ENCODE measurements at regions not wholly inside any gene's neighbourhood (a gene's known extent, or its start where the extent isn't known, plus 50 kb on each side); places are given as distances from the start of the nearest gene placed in this dataset.

DNA sequence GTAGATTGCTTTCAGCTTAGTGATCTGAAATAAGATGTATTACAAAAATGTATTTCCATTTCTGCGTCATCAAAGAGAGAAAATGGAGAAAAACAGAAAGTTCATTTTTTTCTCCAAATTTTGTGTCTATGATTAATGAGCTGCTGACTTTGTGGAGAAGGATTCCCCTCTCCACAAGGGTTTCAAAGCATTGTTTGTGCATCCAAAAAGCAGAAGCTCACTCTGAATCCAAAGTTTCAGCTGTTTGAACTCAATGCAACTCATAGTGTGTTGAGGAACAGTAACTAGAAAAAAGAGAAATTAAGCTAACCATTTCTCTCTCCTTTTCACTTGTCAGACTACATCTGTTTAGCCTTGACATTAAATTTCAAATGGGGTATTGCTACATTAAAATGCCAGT is 62.9 kb upstream of the SLC7A11 start:
- Histone ChIP-seq H2AFZ (ENCODE audit: insufficient read depth, low read depth, low read length, poor library complexity, severe bottlenecking) (no peak overlapping the region), H3K4me1 (ENCODE audit: control insufficient read depth in 1 of 2, insufficient read depth in 2 of 2, low read length in 2 of 2) (peaks cover 24 to 30% of the 10 kb centered on the region in 2 donors), H3K9ac (ENCODE audit: insufficient read depth, low read length, poor library complexity, severe bottlenecking) (no peak overlapping the region), H3K79me2 (ENCODE audit: insufficient read depth, low read length) (no peaks in the 10 kb centered on the region), H3K4me3 (replicated peaks in 1 of 3; ENCODE audit: low read depth in 2 of 3, low read length in 3 of 3) (no peak overlapping the region), H3K27ac (ENCODE audit: low read depth in 1 of 2, low read length in 2 of 2) (peak overlapping the region; percentile 59 to 89), H3K27me3 (ENCODE audit: control insufficient read depth in 2 of 2, insufficient read depth in 2 of 2, low read length in 2 of 2) (no peaks in the 10 kb centered on the region), H3K4me2 (replicated peaks; ENCODE audit: extremely low read depth, low read length, poor library complexity, severe bottlenecking) (peak overlapping the region; percentile 11), H3K9me3 (replicated peaks in 1 of 2; ENCODE audit: control insufficient read depth in 1 of 2, insufficient read depth in 1 of 2, low read length in 2 of 2) (peaks cover 0 to 4% of the 10 kb centered on the region in 2 donors), H4K20me1 (ENCODE audit: insufficient read depth, low read length) (no peaks in the 10 kb centered on the region), H3K36me3 (replicated peaks in 1 of 2; ENCODE audit: control insufficient read depth in 1 of 2, insufficient read depth in 2 of 2, low read length in 2 of 2) (no peaks in the 10 kb centered on the region)
- no peak overlapping the region for H3K4me3 Mint-ChIP-seq
- DNase-seq = peak; percentile 70 to 92 (median 79)
- H3K4me1 Mint-ChIP-seq = peaks cover 25% of the 10 kb centered on the region
- TF ChIP-seq, protein P1, sequence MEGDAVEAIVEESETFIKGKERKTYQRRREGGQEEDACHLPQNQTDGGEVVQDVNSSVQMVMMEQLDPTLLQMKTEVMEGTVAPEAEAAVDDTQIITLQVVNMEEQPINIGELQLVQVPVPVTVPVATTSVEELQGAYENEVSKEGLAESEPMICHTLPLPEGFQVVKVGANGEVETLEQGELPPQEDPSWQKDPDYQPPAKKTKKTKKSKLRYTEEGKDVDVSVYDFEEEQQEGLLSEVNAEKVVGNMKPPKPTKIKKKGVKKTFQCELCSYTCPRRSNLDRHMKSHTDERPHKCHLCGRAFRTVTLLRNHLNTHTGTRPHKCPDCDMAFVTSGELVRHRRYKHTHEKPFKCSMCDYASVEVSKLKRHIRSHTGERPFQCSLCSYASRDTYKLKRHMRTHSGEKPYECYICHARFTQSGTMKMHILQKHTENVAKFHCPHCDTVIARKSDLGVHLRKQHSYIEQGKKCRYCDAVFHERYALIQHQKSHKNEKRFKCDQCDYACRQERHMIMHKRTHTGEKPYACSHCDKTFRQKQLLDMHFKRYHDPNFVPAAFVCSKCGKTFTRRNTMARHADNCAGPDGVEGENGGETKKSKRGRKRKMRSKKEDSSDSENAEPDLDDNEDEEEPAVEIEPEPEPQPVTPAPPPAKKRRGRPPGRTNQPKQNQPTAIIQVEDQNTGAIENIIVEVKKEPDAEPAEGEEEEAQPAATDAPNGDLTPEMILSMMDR (IDR thresholded peaks at IDR 0.05) = no peak
- peaks cover 8 to 19% (median 14%) of the 10 kb centered on the region in 7 donors for H3K9me3 Mint-ChIP-seq
- peaks cover 0 to 2% (median 2%) of the 10 kb centered on the region in 3 donors for H3K27me3 Mint-ChIP-seq (ENCODE audit: low read depth in 3 of 3)
- intact Hi-C loops (cut with micrococcal nuclease) = loop anchor here (5.0 kb wide), 2 partner anchors 87 to 102 kb away; no protein-coding TSS in a partner anchor
- peak overlapping the region in 6 of 7 donors; percentile 36 to 91 (median 82) for H3K27ac Mint-ChIP-seq
- no CpG with 5 or more reads among the region's 1 CpG for WGBS (ENCODE audit: insufficient coverage)
- H3K36me3 Mint-ChIP-seq = peaks cover 1 to 2% of the 10 kb centered on the region in 2 donors

DNA sequence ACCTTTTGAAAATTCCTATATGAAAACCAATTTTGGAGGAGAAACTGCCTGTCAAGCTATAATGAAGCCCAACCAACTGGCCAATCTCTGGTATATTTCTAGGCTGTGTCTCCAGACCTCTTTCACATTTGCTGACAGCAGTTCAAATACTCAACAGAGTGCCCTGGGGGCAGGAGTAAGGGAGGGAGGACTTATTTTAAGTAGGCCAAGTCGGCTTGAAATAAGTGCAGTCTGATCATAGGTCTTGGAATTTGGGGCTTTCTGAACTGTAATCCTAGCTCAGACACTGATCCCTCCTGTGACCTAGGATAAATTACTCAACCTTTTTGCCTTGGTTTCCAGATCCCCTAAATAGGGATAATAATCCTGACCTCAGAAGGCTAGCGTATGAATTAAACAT is 59.4 kb upstream of the SLC7A11 start:
- 71% methylated on average over 1 of the region's 2 CpGs for WGBS (ENCODE audit: insufficient coverage)
- peaks cover 0 to 2% (median 2%) of the 10 kb centered on the region in 3 donors for H3K27me3 Mint-ChIP-seq (ENCODE audit: low read depth in 3 of 3)
- Histone ChIP-seq H3K27me3 (ENCODE audit: control insufficient read depth in 2 of 2, insufficient read depth in 2 of 2, low read length in 2 of 2) (no peaks in the 10 kb centered on the region), H3K4me3 (replicated peaks in 1 of 3; ENCODE audit: low read depth in 2 of 3, low read length in 3 of 3) (no peak overlapping the region), H4K20me1 (ENCODE audit: insufficient read depth, low read length) (no peaks in the 10 kb centered on the region), H3K36me3 (replicated peaks in 1 of 2; ENCODE audit: control insufficient read depth in 1 of 2, insufficient read depth in 2 of 2, low read length in 2 of 2) (no peaks in the 10 kb centered on the region), H3K9me3 (replicated peaks in 1 of 2; ENCODE audit: control insufficient read depth in 1 of 2, insufficient read depth in 1 of 2, low read length in 2 of 2) (no peaks in the 10 kb centered on the region), H3K4me1 (ENCODE audit: control insufficient read depth in 1 of 2, insufficient read depth in 2 of 2, low read length in 2 of 2) (peaks cover 18% of the 10 kb centered on the region in 2 donors), H3K79me2 (ENCODE audit: insufficient read depth, low read length) (no peaks in the 10 kb centered on the region), H3K4me2 (replicated peaks; ENCODE audit: extremely low read depth, low read length, poor library complexity, severe bottlenecking) (no peak overlapping the region), H3K9ac (ENCODE audit: insufficient read depth, low read length, poor library complexity, severe bottlenecking) (no peak overlapping the region), H2AFZ (ENCODE audit: insufficient read depth, low read depth, low read length, poor library complexity, severe bottlenecking) (no peak overlapping the region), H3K27ac (ENCODE audit: low read depth in 1 of 2, low read length in 2 of 2) (no peak overlapping the region)
- DNase-seq = no peak
- H3K36me3 Mint-ChIP-seq = peaks cover 0 to 1% of the 10 kb centered on the region in 2 donors
- intact Hi-C loops (cut with micrococcal nuclease) = loop anchor here in 1 of 2 donors (5.0 kb wide), 1 partner anchor 54 kb away; no protein-coding TSS in a partner anchor
- peaks cover 0 to 5% (median 2%) of the 10 kb centered on the region in 7 donors for H3K9me3 Mint-ChIP-seq
- H3K27ac Mint-ChIP-seq = no peak overlapping the region
- no peak overlapping the region for H3K4me3 Mint-ChIP-seq
- TF ChIP-seq, protein P1 (IDR thresholded peaks at IDR 0.05) = no peak
- H3K4me1 Mint-ChIP-seq = peaks cover 26% of the 10 kb centered on the region

Measured in CD14-positive monocyte (primary cell).